ENCODE measurements at regions not wholly inside any gene's neighbourhood (a gene's known extent, or its start where the extent isn't known, plus 50 kb on each side); places are given as distances from the start of the nearest gene placed in this dataset.

DNA sequence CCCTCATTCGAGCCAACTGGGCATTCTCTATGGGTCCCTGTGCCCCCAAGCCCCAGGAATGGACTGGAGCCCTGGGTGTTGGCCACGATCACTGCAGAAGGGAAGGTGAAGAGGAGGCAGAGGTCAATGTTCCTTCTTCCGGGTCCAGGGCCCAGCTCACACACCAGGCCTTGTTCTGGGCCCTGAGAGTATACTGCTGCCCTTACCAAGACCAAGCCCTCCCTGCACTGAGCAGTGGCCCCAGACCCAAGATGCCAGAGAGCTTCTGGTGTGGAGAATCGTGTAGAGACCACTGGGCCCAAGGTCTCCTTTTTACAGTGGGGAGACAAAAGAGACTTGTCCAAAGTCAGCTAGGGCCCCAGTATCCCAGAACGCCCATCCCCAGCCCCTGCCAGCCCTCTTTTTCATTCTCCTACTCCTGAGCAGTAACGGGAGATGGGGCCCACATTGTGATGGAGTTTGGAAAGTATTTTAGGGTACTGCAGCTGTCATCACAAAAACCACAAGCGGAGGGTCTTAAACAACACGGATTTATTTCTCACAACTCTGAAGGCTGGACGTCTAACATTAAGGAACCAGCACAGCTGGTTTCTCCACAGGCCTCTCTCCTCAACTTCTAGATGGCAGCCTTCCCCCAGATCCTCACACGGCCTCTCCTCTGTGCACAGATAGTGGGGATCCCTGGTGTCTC lies 79.4 kb downstream of the PDGFA start:
- Mint-ChIP-seq H3K36me3 (ENCODE audit: insufficient read depth, unreplicated experiment) (peaks cover 5% of the 10 kb centered on the region), H3K9me3 (ENCODE audit: low read depth, unreplicated experiment) (peaks cover 3% of the 10 kb centered on the region), H3K4me1 (ENCODE audit: low read depth, unreplicated experiment) (peaks cover 10% of the 10 kb centered on the region), H3K27ac (ENCODE audit: unreplicated experiment) (no peak overlapping the region), H3K4me3 (ENCODE audit: low read depth, unreplicated experiment) (no peak overlapping the region), H3K27me3 (ENCODE audit: unreplicated experiment) (peaks cover 49% of the 10 kb centered on the region)
- no peak for TF ChIP-seq CTCF (IDR thresholded peaks at IDR 0.05; ENCODE audit: unreplicated experiment)
- BruUV-seq (replicated peaks), result no TSS peak
- no peak for DNase-seq
- intact Hi-C loops (cut with micrococcal nuclease; ENCODE audit: unreplicated experiment), result no loop called here
- CTCF ChIA-PET, result no interaction called here

GRCh38 chr7:441684-442421 lies 77.8 kb downstream of the PDGFA start:
- Mint-ChIP-seq H3K4me3 (ENCODE audit: low read depth, unreplicated experiment) (no peak overlapping the region), H3K36me3 (ENCODE audit: insufficient read depth, unreplicated experiment) (peaks cover 5% of the 10 kb centered on the region), H3K9me3 (ENCODE audit: low read depth, unreplicated experiment) (peaks cover 3% of the 10 kb centered on the region), H3K4me1 (ENCODE audit: low read depth, unreplicated experiment) (no peaks in the 10 kb centered on the region), H3K27me3 (ENCODE audit: unreplicated experiment) (peaks cover 32% of the 10 kb centered on the region), H3K27ac (ENCODE audit: unreplicated experiment) (no peak overlapping the region)
- TF ChIP-seq CTCF (IDR thresholded peaks at IDR 0.05; ENCODE audit: unreplicated experiment), result no peak
- no TSS peak for BruUV-seq (replicated peaks)
- CTCF ChIA-PET, result interaction anchor here (0.9 kb wide), 1 partner anchor 10 kb away, joined by 3 read pairs; no protein-coding TSS in a partner anchor
- DNase-seq, result no peak
- intact Hi-C loops (cut with micrococcal nuclease; ENCODE audit: unreplicated experiment), result no loop called here

DNA sequence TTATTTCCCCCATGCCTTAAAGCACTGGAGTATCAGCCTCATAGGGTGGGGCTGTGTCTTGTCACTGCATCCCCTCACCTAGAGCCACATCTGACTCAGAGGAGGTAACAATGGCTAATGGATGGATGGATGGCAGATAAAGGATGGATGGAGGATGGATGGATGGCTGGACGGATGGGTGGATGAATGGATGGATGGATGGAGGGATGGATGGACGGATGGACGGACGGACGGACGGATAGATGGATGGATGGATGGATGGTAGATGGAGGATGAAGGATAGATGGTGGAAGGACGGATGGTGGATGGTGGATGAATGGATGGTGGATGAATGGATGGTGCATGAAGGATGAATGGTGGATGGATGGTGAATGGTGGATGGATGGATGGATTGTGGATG lies 77.2 kb downstream of the PDGFA start:
- CTCF ChIA-PET, result interaction anchor here (0.9 kb wide), 1 partner anchor 10 kb away, joined by 3 read pairs; no protein-coding TSS in a partner anchor
- Mint-ChIP-seq H3K27ac (ENCODE audit: unreplicated experiment) (no peak overlapping the region), H3K4me1 (ENCODE audit: low read depth, unreplicated experiment) (no peaks in the 10 kb centered on the region), H3K36me3 (ENCODE audit: insufficient read depth, unreplicated experiment) (peaks cover 5% of the 10 kb centered on the region), H3K9me3 (ENCODE audit: low read depth, unreplicated experiment) (peaks cover 3% of the 10 kb centered on the region), H3K27me3 (ENCODE audit: unreplicated experiment) (peaks cover 26% of the 10 kb centered on the region), H3K4me3 (ENCODE audit: low read depth, unreplicated experiment) (no peak overlapping the region)
- TF ChIP-seq CTCF (IDR thresholded peaks at IDR 0.05; ENCODE audit: unreplicated experiment), result no peak
- intact Hi-C loops (cut with micrococcal nuclease; ENCODE audit: unreplicated experiment), result no loop called here
- BruUV-seq (replicated peaks), result no TSS peak
- DNase-seq, result no peak

GRCh38 chr7:443279-443833 lies 76.3 kb downstream of the PDGFA start:
- no peak for TF ChIP-seq CTCF (IDR thresholded peaks at IDR 0.05; ENCODE audit: unreplicated experiment)
- H3K36me3 Mint-ChIP-seq (ENCODE audit: insufficient read depth, unreplicated experiment), result peaks cover 5% of the 10 kb centered on the region
- no TSS peak for BruUV-seq (replicated peaks)
- no peaks in the 10 kb centered on the region for H3K4me1 Mint-ChIP-seq (ENCODE audit: low read depth, unreplicated experiment)
- no peak for DNase-seq
- H3K4me3 Mint-ChIP-seq (ENCODE audit: low read depth, unreplicated experiment), result no peak overlapping the region
- CTCF ChIA-PET, result no interaction called here
- intact Hi-C loops (cut with micrococcal nuclease; ENCODE audit: unreplicated experiment), result no loop called here
- peaks cover 25% of the 10 kb centered on the region for H3K27me3 Mint-ChIP-seq (ENCODE audit: unreplicated experiment)
- peaks cover 3% of the 10 kb centered on the region for H3K9me3 Mint-ChIP-seq (ENCODE audit: low read depth, unreplicated experiment)
- no peak overlapping the region for H3K27ac Mint-ChIP-seq (ENCODE audit: unreplicated experiment)
